ENCODE measurements at regions not wholly inside any gene's neighbourhood (a gene's known extent, or its start where the extent isn't known, plus 50 kb on each side); places are given as distances from the start of the nearest gene placed in this dataset.

GRCh38 chr5:4422247-4422646 is 717.9 kb upstream of the ADAMTS16 start:
- H3K36me3 ChIP-seq (ENCODE audit: insufficient read depth, low read length), result no peaks in the 10 kb centered on the region
- no peaks in the 10 kb centered on the region for H3K9me3 Mint-ChIP-seq (ENCODE audit: unreplicated experiment)
- H3K27ac Mint-ChIP-seq (ENCODE audit: unreplicated experiment), result no peak overlapping the region
- no peaks in the 10 kb centered on the region for H3K9me3 ChIP-seq (ENCODE audit: insufficient read depth, low read depth, low read length)
- no peak overlapping the region for H3K4me3 ChIP-seq (ENCODE audit: insufficient read depth, low read depth, low read length)
- H4K20me1 ChIP-seq (ENCODE audit: insufficient read depth, low read length), result no peaks in the 10 kb centered on the region
- no peak overlapping the region for H2AFZ ChIP-seq (ENCODE audit: low read depth, low read length)
- H3K36me3 Mint-ChIP-seq (ENCODE audit: low read depth, unreplicated experiment), result no peaks in the 10 kb centered on the region
- no peaks in the 10 kb centered on the region for H3K4me1 ChIP-seq (ENCODE audit: insufficient read depth, low read length)
- no peak overlapping the region for H3K9ac ChIP-seq (ENCODE audit: low read length)
- no peak overlapping the region for H3K4me2 ChIP-seq (ENCODE audit: low read length)
- no peak for DNase-seq (ENCODE audit: low read depth)
- H3K79me2 ChIP-seq (ENCODE audit: insufficient read depth, low read length), result no peaks in the 10 kb centered on the region
- no peaks in the 10 kb centered on the region for H3K27me3 Mint-ChIP-seq (ENCODE audit: low read depth, unreplicated experiment)
- no peak overlapping the region for H3K27ac ChIP-seq (ENCODE audit: low read depth, low read length)
- H3K4me1 Mint-ChIP-seq (ENCODE audit: low read depth, unreplicated experiment), result no peaks in the 10 kb centered on the region
- TF ChIP-seq, protein P1, sequence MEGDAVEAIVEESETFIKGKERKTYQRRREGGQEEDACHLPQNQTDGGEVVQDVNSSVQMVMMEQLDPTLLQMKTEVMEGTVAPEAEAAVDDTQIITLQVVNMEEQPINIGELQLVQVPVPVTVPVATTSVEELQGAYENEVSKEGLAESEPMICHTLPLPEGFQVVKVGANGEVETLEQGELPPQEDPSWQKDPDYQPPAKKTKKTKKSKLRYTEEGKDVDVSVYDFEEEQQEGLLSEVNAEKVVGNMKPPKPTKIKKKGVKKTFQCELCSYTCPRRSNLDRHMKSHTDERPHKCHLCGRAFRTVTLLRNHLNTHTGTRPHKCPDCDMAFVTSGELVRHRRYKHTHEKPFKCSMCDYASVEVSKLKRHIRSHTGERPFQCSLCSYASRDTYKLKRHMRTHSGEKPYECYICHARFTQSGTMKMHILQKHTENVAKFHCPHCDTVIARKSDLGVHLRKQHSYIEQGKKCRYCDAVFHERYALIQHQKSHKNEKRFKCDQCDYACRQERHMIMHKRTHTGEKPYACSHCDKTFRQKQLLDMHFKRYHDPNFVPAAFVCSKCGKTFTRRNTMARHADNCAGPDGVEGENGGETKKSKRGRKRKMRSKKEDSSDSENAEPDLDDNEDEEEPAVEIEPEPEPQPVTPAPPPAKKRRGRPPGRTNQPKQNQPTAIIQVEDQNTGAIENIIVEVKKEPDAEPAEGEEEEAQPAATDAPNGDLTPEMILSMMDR (IDR thresholded peaks at IDR 0.05; ENCODE audit: insufficient read depth, low read depth, low read length), result no peak
- TF ChIP-seq EZH2 (IDR thresholded peaks at IDR 0.05; ENCODE audit: insufficient read depth, low read length), result no peak
- no peaks in the 10 kb centered on the region for H3K27me3 ChIP-seq (ENCODE audit: insufficient read depth, low read length)
- FAIRE-seq, result no peak
- H3K4me3 Mint-ChIP-seq (ENCODE audit: unreplicated experiment), result no peak overlapping the region

DNA sequence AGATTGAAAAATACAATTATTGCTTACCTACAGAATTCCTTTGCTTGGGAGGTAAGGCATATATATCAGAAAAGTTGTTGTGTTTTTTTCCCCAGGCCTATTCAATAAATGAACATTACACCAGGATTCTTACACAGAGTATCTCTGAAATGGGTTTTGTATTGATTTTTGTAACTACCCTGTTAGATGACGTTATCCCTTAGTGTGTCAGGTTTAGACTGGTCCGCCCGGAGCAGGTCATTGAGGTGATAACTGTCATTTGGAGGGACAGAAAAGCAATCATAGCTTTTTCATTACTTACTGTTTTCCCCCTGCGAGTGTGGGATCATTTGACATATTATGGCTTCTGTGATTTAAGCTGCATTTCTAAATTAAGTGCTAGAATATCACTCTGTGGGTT is 715.2 kb upstream of the ADAMTS16 start:
- FAIRE-seq (no peak), DNase-seq (ENCODE audit: low read depth) (no peak)
- Histone ChIP-seq H3K27me3 (ENCODE audit: insufficient read depth, low read length) (no peaks in the 10 kb centered on the region), H2AFZ (ENCODE audit: low read depth, low read length) (no peak overlapping the region), H3K79me2 (ENCODE audit: insufficient read depth, low read length) (no peaks in the 10 kb centered on the region), H3K4me1 (ENCODE audit: insufficient read depth, low read length) (no peaks in the 10 kb centered on the region), H4K20me1 (ENCODE audit: insufficient read depth, low read length) (no peaks in the 10 kb centered on the region), H3K4me3 (ENCODE audit: insufficient read depth, low read depth, low read length) (no peak overlapping the region), H3K36me3 (ENCODE audit: insufficient read depth, low read length) (no peaks in the 10 kb centered on the region), H3K27ac (ENCODE audit: low read depth, low read length) (no peak overlapping the region), H3K9me3 (ENCODE audit: insufficient read depth, low read depth, low read length) (no peaks in the 10 kb centered on the region), H3K9ac (ENCODE audit: low read length) (no peak overlapping the region), H3K4me2 (ENCODE audit: low read length) (no peak overlapping the region)
- Mint-ChIP-seq H3K27ac (ENCODE audit: unreplicated experiment) (no peak overlapping the region), H3K4me1 (ENCODE audit: low read depth, unreplicated experiment) (no peaks in the 10 kb centered on the region), H3K27me3 (ENCODE audit: low read depth, unreplicated experiment) (no peaks in the 10 kb centered on the region), H3K4me3 (ENCODE audit: unreplicated experiment) (no peak overlapping the region), H3K36me3 (ENCODE audit: low read depth, unreplicated experiment) (no peaks in the 10 kb centered on the region), H3K9me3 (ENCODE audit: unreplicated experiment) (no peaks in the 10 kb centered on the region)
- TF ChIP-seq, protein P1 (IDR thresholded peaks at IDR 0.05; ENCODE audit: insufficient read depth, low read depth, low read length), result no peak
- TF ChIP-seq EZH2 (IDR thresholded peaks at IDR 0.05; ENCODE audit: insufficient read depth, low read length), result no peak

GRCh38 chr5:4440536-4440935 is 699.6 kb upstream of the ADAMTS16 start:
- Histone ChIP-seq H3K4me1 (ENCODE audit: insufficient read depth, low read length) (no peaks in the 10 kb centered on the region), H3K4me3 (ENCODE audit: insufficient read depth, low read depth, low read length) (no peak overlapping the region), H3K79me2 (ENCODE audit: insufficient read depth, low read length) (no peaks in the 10 kb centered on the region), H3K27me3 (ENCODE audit: insufficient read depth, low read length) (no peaks in the 10 kb centered on the region), H2AFZ (ENCODE audit: low read depth, low read length) (no peak overlapping the region), H4K20me1 (ENCODE audit: insufficient read depth, low read length) (no peaks in the 10 kb centered on the region), H3K4me2 (ENCODE audit: low read length) (no peak overlapping the region), H3K9ac (ENCODE audit: low read length) (no peak overlapping the region), H3K27ac (ENCODE audit: low read depth, low read length) (no peak overlapping the region), H3K9me3 (ENCODE audit: insufficient read depth, low read depth, low read length) (no peaks in the 10 kb centered on the region), H3K36me3 (ENCODE audit: insufficient read depth, low read length) (no peaks in the 10 kb centered on the region)
- H3K27me3 Mint-ChIP-seq (ENCODE audit: low read depth, unreplicated experiment), result peaks cover 6% of the 10 kb centered on the region
- H3K36me3 Mint-ChIP-seq (ENCODE audit: low read depth, unreplicated experiment), result no peaks in the 10 kb centered on the region
- H3K9me3 Mint-ChIP-seq (ENCODE audit: unreplicated experiment), result peaks cover 3% of the 10 kb centered on the region
- H3K4me3 Mint-ChIP-seq (ENCODE audit: unreplicated experiment), result no peak overlapping the region
- no peak for FAIRE-seq
- DNase-seq (ENCODE audit: low read depth), result no peak
- H3K27ac Mint-ChIP-seq (ENCODE audit: unreplicated experiment), result no peak overlapping the region
- TF ChIP-seq EZH2 (IDR thresholded peaks at IDR 0.05; ENCODE audit: insufficient read depth, low read length), result no peak
- TF ChIP-seq, protein P1 (IDR thresholded peaks at IDR 0.05; ENCODE audit: insufficient read depth, low read depth, low read length), result no peak
- H3K4me1 Mint-ChIP-seq (ENCODE audit: low read depth, unreplicated experiment), result no peaks in the 10 kb centered on the region
